Loucy (cell line): ENCODE measurements at regions not wholly inside any gene's neighbourhood (a gene's known extent, or its start where the extent isn't known, plus 50 kb on each side); places are given as distances from the start of the nearest gene placed in this dataset.

Source experiments
- H2AFZ ChIP-seq: fragments of 200-600 bp; sonication (generic); 2 replicates; pipeline ENCODE4 v1.6.0; 2016; ENCODE audit warnings: antibody characterized with exemption, mild to moderate bottlenecking, low read length, moderate library complexity
- H3F3A ChIP-seq: fragments of 200-600 bp; 2 replicates; pipeline ENCODE4 v1.6.0; 2016; ENCODE audit warnings: antibody characterized with exemption, low read depth, mild to moderate bottlenecking
- H3K27me3 ChIP-seq: fragments of 200-600 bp; sonication (generic); 2 replicates; pipeline ENCODE4 v1.6.1; 2014; ENCODE audit warnings: low read length, mild to moderate bottlenecking; ENCODE audit not compliant: insufficient read depth, poor library complexity, severe bottlenecking
- H3K36me3 ChIP-seq: fragments of 200-600 bp; sonication (generic); 2 replicates; pipeline ENCODE4 v1.6.1; 2016; ENCODE audit warnings: low read length; ENCODE audit not compliant: insufficient read depth
- H3K4me1 ChIP-seq: fragments of 200-600 bp; sonication (generic); 2 replicates; pipeline ENCODE4 v1.5.1; 2014; ENCODE audit warnings: low read length, mild to moderate bottlenecking; ENCODE audit not compliant: insufficient read depth, poor library complexity, severe bottlenecking
- H3K4me2 ChIP-seq: fragments of 200-600 bp; sonication (generic); 2 replicates; pipeline ENCODE4 v1.6.0; 2014; ENCODE audit warnings: antibody characterized with exemption, low read length, low read depth, mild to moderate bottlenecking; ENCODE audit not compliant: poor library complexity, severe bottlenecking
- H3K4me3 ChIP-seq: fragments of 200-600 bp; sonication (generic); 2 replicates; pipeline ENCODE4 v1.5.1; 2014; ENCODE audit warnings: low read length, mild to moderate bottlenecking, mixed read lengths; ENCODE audit not compliant: poor library complexity, severe bottlenecking
- H3K79me2 ChIP-seq: fragments of 200-600 bp; sonication (generic); 2 replicates; pipeline ENCODE4 v1.6.1; 2014; ENCODE audit warnings: low read length; ENCODE audit not compliant: insufficient read depth
- H3K9ac ChIP-seq: fragments of 200-600 bp; sonication (generic); 2 replicates; pipeline ENCODE4 v1.6.0; 2014; ENCODE audit warnings: mild to moderate bottlenecking, low read depth, low read length, moderate library complexity; ENCODE audit not compliant: poor library complexity, severe bottlenecking
- H3K9me2 ChIP-seq: fragments of 200-600 bp; sonication (generic); replicated peaks from 2 replicates; pipeline ENCODE4 v1.6.1; 2016; ENCODE audit warnings: low read depth, low read length, mixed read lengths
- H3K9me3 ChIP-seq: fragments of 200-600 bp; sonication (generic); 2 replicates; pipeline ENCODE4 v1.6.1; 2014; ENCODE audit warnings: mild to moderate bottlenecking, antibody characterized with exemption, low read length, low read depth; ENCODE audit not compliant: insufficient read depth
- H4K20me1 ChIP-seq: fragments of 200-600 bp; sonication (generic); 2 replicates; pipeline ENCODE4 v1.6.0; 2014; ENCODE audit warnings: antibody characterized with exemption, low read length, mild to moderate bottlenecking; ENCODE audit not compliant: insufficient read depth, poor library complexity, severe bottlenecking
- CTCF ChIP-seq: fragments of 200-600 bp; sonication (generic); conservative IDR thresholded peaks from 2 replicates; pipeline ENCODE4 v1.5.1; 2014; ENCODE audit warnings: mild to moderate bottlenecking, antibody characterized with exemption, low read length
- EZH2phosphoT487 ChIP-seq: fragments of 200-600 bp; IDR thresholded peaks from 2 replicates; pipeline ENCODE4 v1.6.1; 2018; ENCODE audit warnings: antibody characterized with exemption, mild to moderate bottlenecking, moderate library complexity, borderline replicate concordance

- H3F3A ChIP-seq = no peaks in the 10 kb centered on the region
- H3K9ac ChIP-seq = no peak overlapping the region
- H3K9me2 ChIP-seq = no peaks in the 10 kb centered on the region
Measured at GRCh38 chr3:28950614-28951013, 330.3 kb upstream of the RBMS3 start.

GRCh38 chr3:28951772-28952556 lies 328.9 kb upstream of the RBMS3 start:
- TF ChIP-seq EZH2phosphoT487 = no peak
- TF ChIP-seq CTCF = no peak
- Histone ChIP-seq H3K27me3 (no peaks in the 10 kb centered on the region), H3K9me2 (no peaks in the 10 kb centered on the region), H3K4me3 (no peak overlapping the region), H2AFZ (no peak overlapping the region), H3K79me2 (no peaks in the 10 kb centered on the region), H3F3A (no peaks in the 10 kb centered on the region), H3K4me1 (no peaks in the 10 kb centered on the region), H4K20me1 (no peaks in the 10 kb centered on the region), H3K9me3 (no peaks in the 10 kb centered on the region), H3K36me3 (no peaks in the 10 kb centered on the region), H3K4me2 (no peak overlapping the region), H3K9ac (no peak overlapping the region)

More at GRCh38 chr3:28950614-28951013, 330.3 kb upstream of the RBMS3 start:
- H3K79me2 ChIP-seq = no peaks in the 10 kb centered on the region
- H3K9me3 ChIP-seq = no peaks in the 10 kb centered on the region
- no peak overlapping the region for H3K4me3 ChIP-seq
- no peaks in the 10 kb centered on the region for H3K27me3 ChIP-seq
- H2AFZ ChIP-seq = no peak overlapping the region
- no peaks in the 10 kb centered on the region for H4K20me1 ChIP-seq
- H3K36me3 ChIP-seq = no peaks in the 10 kb centered on the region
- TF ChIP-seq CTCF (no peak), EZH2phosphoT487 (no peak)
- H3K4me2 ChIP-seq = no peak overlapping the region
- no peaks in the 10 kb centered on the region for H3K4me1 ChIP-seq

GRCh38 chr3:28958656-28959055 lies 322.2 kb upstream of the RBMS3 start:
- TF ChIP-seq CTCF (no peak), EZH2phosphoT487 (no peak)
- H3K9me2 ChIP-seq = no peaks in the 10 kb centered on the region
- no peaks in the 10 kb centered on the region for H3K36me3 ChIP-seq
- H3K9me3 ChIP-seq = no peaks in the 10 kb centered on the region
- no peaks in the 10 kb centered on the region for H3K4me1 ChIP-seq
- no peaks in the 10 kb centered on the region for H3K79me2 ChIP-seq
- no peaks in the 10 kb centered on the region for H3F3A ChIP-seq
- H2AFZ ChIP-seq = no peak overlapping the region
- no peaks in the 10 kb centered on the region for H3K27me3 ChIP-seq
- no peak overlapping the region for H3K4me2 ChIP-seq
- no peak overlapping the region for H3K9ac ChIP-seq
- no peaks in the 10 kb centered on the region for H4K20me1 ChIP-seq
- no peak overlapping the region for H3K4me3 ChIP-seq
